ENCODE measurements at regions not wholly inside any gene's neighbourhood (a gene's known extent, or its start where the extent isn't known, plus 50 kb on each side); places are given as distances from the start of the nearest gene placed in this dataset.

DNA sequence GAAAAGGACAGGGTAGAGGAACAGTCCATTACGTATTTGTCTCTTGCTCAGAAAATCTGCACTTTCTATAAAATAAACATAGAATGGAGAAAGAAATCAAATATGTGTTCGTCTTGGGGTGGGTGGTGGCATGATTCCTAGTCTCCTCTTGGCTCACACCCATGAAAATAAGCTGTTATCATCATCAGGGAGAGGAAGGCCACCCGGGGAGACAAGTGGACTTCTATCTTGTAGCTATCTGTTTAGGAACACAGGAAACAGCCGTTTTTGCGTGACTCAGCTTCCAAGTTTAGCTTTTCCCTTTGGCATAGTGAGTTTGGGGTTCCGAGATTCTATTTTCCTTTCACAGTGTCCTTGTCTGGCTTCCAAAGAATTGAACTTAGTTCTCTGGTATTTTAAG is 622.3 kb downstream of the PTPRU start:
- Histone ChIP-seq H3K9ac (ENCODE audit: insufficient read depth, low read depth, low read length) (no peak overlapping the region), H4K20me1 (ENCODE audit: insufficient read depth, low read length) (no peaks in the 10 kb centered on the region), H3K9me3 (ENCODE audit: low read length) (peaks cover 12% of the 10 kb centered on the region; the same call in 1 of the 2 replicates), H3K27me3 (ENCODE audit: control insufficient read depth in 1 of 2, insufficient read depth in 2 of 2, low read length in 2 of 2) (peaks cover 0 to 2% of the 10 kb centered on the region in 2 experiments; a peak in 2 of 5 replicates), H3K79me2 (ENCODE audit: insufficient read depth, low read length) (no peaks in the 10 kb centered on the region), H3K4me3 (replicated peaks in 1 of 3; ENCODE audit: insufficient read depth in 1 of 3, low read depth in 2 of 3, low read length in 3 of 3) (no peak overlapping the region), H3K4me1 (ENCODE audit: insufficient read depth, low read length) (no peaks in the 10 kb centered on the region), H3K36me3 (replicated peaks in 1 of 2; ENCODE audit: control insufficient read depth in 1 of 2, insufficient read depth in 2 of 2, low read length in 2 of 2) (no peaks in the 10 kb centered on the region), H3K27ac (ENCODE audit: extremely low read length, insufficient read depth, low read length) (no peak overlapping the region), H2AFZ (ENCODE audit: low read length) (no peak overlapping the region), H3K4me2 (ENCODE audit: low read depth, low read length) (no peak overlapping the region)
- FAIRE-seq (no peak), ATAC-seq (no peak), DNase-seq (ENCODE audit: low spot score) (no peak)
- in situ Hi-C loops (cut with HindIII; ENCODE audit: extremely low pct_ligation_motif_present, low pct_unique_long_range_greater_than_20kb) (loop anchor here (10.0 kb wide), 1 partner anchor 624 kb away; the partner anchor contains the start of genes MECR and PTPRU), intact Hi-C loops (cut with micrococcal nuclease; ENCODE audit: unreplicated experiment) (no loop called here)
- ChIA-PET POLR2A (no interaction called here), CTCF (ENCODE audit: low intra/inter-chr PET ratio, low total read pairs) (no interaction called here)
- 4% methylated on average over 6 of the region's 6 CpGs for WGBS (ENCODE audit: low lambda C conversion rate)
- TF ChIP-seq ZNF143 (CRISPR knock-in tag; IDR thresholded peaks at IDR 0.05) (no peak), DMAP1 (CRISPR knock-in tag; IDR thresholded peaks at IDR 0.05) (no peak), POLR2G (IDR thresholded peaks at IDR 0.05; ENCODE audit: low read depth, low read length) (no peak), JARID2 (CRISPR knock-in tag; IDR thresholded peaks at IDR 0.05; ENCODE audit: insufficient replicate concordance) (no peak), KMT2B (CRISPR knock-in tag; IDR thresholded peaks at IDR 0.05) (no peak), NFKBIZ (CRISPR knock-in tag; IDR thresholded peaks at IDR 0.05) (no peak), HNRNPL (IDR thresholded peaks at IDR 0.05; ENCODE audit: low read depth, low read length) (no peak), FOSL1 (CRISPR knock-in tag; IDR thresholded peaks at IDR 0.05; ENCODE audit: borderline replicate concordance) (no peak), SP2 (CRISPR knock-in tag; IDR thresholded peaks at IDR 0.05) (no peak), PPARG (CRISPR knock-in tag; conservative IDR thresholded peaks at IDR 0.05) (no peak), AGO1 (IDR thresholded peaks at IDR 0.05; ENCODE audit: low read depth, low read length, poor library complexity, severe bottlenecking) (no peak), CENPT (CRISPR knock-in tag; IDR thresholded peaks at IDR 0.05; ENCODE audit: low read depth) (no peak), ZNF709 (CRISPR knock-in tag; IDR thresholded peaks at IDR 0.05) (no peak), ZNF570 (CRISPR knock-in tag; IDR thresholded peaks at IDR 0.05; ENCODE audit: borderline replicate concordance) (no peak), ZNF10 (CRISPR knock-in tag; IDR thresholded peaks at IDR 0.05; ENCODE audit: borderline replicate concordance, low read depth) (no peak)
- TF ChIP-seq, protein P1, sequence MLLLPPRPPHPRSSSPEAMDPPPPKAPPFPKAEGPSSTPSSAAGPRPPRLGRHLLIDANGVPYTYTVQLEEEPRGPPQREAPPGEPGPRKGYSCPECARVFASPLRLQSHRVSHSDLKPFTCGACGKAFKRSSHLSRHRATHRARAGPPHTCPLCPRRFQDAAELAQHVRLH (CRISPR knock-in tag; IDR thresholded peaks at IDR 0.05; ENCODE audit: borderline replicate concordance, low read depth) = no peak
- TF ChIP-seq, protein P2, sequence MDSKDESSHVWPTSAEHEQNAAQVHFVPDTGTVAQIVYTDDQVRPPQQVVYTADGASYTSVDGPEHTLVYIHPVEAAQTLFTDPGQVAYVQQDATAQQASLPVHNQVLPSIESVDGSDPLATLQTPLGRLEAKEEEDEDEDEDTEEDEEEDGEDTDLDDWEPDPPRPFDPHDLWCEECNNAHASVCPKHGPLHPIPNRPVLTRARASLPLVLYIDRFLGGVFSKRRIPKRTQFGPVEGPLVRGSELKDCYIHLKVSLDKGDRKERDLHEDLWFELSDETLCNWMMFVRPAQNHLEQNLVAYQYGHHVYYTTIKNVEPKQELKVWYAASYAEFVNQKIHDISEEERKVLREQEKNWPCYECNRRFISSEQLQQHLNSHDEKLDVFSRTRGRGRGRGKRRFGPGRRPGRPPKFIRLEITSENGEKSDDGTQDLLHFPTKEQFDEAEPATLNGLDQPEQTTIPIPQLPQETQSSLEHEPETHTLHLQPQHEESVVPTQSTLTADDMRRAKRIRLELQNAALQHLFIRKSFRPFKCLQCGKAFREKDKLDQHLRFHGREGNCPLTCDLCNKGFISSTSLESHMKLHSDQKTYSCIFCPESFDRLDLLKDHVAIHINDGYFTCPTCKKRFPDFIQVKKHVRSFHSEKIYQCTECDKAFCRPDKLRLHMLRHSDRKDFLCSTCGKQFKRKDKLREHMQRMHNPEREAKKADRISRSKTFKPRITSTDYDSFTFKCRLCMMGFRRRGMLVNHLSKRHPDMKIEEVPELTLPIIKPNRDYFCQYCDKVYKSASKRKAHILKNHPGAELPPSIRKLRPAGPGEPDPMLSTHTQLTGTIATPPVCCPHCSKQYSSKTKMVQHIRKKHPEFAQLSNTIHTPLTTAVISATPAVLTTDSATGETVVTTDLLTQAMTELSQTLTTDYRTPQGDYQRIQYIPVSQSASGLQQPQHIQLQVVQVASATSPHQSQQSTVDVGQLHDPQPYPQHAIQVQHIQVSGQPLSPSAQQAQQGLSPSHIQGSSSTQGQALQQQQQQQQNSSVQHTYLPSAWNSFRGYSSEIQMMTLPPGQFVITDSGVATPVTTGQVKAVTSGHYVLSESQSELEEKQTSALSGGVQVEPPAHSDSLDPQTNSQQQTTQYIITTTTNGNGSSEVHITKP (CRISPR knock-in tag; IDR thresholded peaks at IDR 0.05; ENCODE audit: low read depth) = no peak
- TF ChIP-seq, protein P3, sequence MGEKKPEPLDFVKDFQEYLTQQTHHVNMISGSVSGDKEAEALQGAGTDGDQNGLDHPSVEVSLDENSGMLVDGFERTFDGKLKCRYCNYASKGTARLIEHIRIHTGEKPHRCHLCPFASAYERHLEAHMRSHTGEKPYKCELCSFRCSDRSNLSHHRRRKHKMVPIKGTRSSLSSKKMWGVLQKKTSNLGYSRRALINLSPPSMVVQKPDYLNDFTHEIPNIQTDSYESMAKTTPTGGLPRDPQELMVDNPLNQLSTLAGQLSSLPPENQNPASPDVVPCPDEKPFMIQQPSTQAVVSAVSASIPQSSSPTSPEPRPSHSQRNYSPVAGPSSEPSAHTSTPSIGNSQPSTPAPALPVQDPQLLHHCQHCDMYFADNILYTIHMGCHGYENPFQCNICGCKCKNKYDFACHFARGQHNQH (CRISPR knock-in tag; IDR thresholded peaks at IDR 0.05) = no peak
- no TSS peak for BruUV-seq (replicated peaks)
